ENCODE measurements at regions not wholly inside any gene's neighbourhood (a gene's known extent, or its start where the extent isn't known, plus 50 kb on each side); places are given as distances from the start of the nearest gene placed in this dataset.

DNA sequence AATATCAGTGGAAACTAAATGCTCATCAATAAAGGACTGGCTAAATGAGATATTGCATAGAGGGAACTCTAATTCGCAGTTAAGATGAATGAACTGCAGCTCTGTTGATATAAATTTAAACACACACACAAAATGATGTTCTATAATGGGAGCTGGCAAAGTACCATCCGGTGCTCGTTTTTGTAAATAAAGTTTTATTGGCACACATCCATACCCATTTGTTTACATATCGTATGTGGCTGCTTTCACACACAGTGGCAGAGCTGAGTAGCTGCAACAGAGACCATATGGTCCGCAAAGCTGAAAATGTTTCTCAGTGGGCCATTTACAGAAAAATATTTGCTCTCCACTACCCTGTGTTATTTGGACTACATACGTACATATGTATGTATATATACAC is 120.7 kb downstream of the EDN3 start:
- TF ChIP-seq, protein P1, sequence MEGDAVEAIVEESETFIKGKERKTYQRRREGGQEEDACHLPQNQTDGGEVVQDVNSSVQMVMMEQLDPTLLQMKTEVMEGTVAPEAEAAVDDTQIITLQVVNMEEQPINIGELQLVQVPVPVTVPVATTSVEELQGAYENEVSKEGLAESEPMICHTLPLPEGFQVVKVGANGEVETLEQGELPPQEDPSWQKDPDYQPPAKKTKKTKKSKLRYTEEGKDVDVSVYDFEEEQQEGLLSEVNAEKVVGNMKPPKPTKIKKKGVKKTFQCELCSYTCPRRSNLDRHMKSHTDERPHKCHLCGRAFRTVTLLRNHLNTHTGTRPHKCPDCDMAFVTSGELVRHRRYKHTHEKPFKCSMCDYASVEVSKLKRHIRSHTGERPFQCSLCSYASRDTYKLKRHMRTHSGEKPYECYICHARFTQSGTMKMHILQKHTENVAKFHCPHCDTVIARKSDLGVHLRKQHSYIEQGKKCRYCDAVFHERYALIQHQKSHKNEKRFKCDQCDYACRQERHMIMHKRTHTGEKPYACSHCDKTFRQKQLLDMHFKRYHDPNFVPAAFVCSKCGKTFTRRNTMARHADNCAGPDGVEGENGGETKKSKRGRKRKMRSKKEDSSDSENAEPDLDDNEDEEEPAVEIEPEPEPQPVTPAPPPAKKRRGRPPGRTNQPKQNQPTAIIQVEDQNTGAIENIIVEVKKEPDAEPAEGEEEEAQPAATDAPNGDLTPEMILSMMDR (IDR thresholded peaks at IDR 0.05; ENCODE audit: borderline replicate concordance, insufficient read depth, low read depth, low read length), result no peak
- H3K4me3 ChIP-seq (ENCODE audit: low read depth, low read length), result no peak overlapping the region

DNA sequence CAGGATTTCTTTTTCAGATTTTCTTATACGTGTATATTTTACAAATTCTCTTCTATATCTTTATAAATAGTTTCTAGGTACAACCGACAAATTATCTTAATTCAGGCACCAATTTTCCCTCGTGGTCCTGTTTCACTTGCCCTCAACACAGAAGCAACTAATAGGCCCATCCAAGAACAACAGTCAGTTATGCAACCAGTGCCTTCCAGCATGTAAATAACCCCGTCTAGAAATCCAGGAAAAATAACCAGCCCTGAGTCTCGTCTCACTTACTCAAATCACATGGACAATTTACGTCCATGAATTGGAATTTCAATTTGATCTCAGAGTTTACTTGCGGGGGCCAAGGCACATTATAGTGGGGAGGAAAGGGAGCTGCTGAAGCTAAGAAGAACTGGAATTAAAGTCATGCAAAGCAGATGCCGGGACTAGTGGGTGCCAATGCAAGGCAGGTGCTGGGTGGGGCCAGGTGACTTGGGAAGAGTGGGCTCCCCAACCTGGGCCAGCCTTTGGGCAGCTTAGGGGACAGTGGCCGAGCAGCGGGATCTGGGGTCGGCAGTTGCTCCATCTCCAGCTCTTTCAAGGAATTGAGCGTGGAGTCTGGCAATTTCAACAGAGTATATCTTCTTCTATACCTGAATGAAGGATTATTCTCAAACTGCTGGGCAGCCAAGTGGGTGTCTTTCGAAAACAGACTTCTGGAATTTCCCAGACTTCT is 121.7 kb downstream of the EDN3 start:
- H3K4me3 ChIP-seq (ENCODE audit: low read depth, low read length), result no peak overlapping the region
- TF ChIP-seq, protein P1 (IDR thresholded peaks at IDR 0.05; ENCODE audit: borderline replicate concordance, insufficient read depth, low read depth, low read length), result no peak

DNA sequence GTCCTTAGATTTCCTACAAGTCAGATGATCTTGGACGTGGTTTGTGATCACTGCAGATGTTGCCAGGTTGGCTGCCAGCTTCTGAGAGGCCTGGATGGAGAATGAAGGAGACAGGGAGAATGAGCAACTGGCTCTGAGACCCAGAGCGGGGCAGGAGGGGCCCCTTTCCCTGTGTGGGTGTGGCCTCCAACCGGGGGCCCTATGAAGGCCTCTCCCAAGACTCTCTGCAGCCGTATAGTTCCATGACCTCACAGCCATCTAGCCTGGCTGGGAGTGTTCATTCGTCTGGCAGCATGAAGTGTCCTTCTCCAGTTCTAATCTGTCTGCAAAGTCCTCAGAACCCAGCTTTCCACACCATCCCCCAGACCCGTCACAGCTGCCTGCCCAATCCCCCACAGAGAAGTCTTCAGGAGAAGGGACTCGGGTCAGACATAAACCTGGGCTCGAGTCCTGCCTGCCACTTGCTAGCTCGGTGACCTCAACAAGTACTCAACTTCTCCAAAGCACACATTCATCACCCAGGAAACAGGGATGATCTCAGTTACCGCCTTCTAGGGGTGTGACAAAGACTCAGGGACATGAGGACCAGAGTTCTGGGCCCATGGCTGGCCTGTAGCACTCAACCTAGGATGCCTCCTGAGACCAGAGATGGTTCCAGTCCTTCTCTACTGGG is 122.6 kb downstream of the EDN3 start:
- TF ChIP-seq, protein P1 (IDR thresholded peaks at IDR 0.05; ENCODE audit: borderline replicate concordance, insufficient read depth, low read depth, low read length), result no peak
- H3K4me3 ChIP-seq (ENCODE audit: low read depth, low read length), result no peak overlapping the region

DNA sequence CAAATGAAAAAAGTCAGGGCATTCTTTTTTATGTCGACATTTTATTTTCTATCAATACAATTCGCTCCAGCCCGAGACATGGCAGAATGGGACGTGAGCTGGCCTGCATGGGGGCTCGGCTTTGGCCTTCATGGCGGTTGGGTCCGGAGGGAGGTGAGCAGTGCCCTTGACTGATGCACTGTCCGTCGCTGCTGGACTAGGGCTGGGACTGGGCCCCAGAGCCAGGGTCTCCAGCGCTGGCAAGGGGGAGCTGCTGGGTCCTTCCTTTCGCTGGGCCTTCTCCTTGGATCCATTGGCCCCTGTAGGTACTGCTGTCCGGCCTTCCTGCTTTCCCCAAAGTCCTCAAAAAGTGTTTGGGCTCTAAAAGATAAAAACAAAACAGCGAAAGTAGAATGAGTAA is 124.6 kb downstream of the EDN3 start:
- TF ChIP-seq, protein P1 (IDR thresholded peaks at IDR 0.05; ENCODE audit: borderline replicate concordance, insufficient read depth, low read depth, low read length), result no peak
- no peak overlapping the region for H3K4me3 ChIP-seq (ENCODE audit: low read depth, low read length)

DNA sequence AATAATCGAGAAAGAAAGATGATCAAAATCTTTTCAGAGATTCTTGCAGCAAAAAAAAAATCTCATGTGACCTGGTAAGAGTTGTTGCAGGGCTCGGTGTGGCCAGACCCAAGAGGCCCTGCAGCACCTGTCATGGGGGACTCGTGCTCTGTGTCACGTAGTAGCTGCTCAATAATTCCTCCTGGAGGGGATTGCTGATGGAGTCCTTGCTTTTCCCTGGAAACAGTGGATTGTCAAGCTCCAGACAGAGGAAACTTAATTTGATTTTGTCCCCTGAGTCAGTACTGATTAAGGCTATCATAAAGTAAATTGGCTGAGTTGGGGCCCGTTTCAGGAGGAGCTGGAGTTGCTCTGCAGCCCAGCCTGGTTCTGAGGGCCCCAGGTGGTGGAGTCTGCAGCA is 125.2 kb downstream of the EDN3 start:
- TF ChIP-seq, protein P1 (IDR thresholded peaks at IDR 0.05; ENCODE audit: borderline replicate concordance, insufficient read depth, low read depth, low read length), result no peak
- no peak overlapping the region for H3K4me3 ChIP-seq (ENCODE audit: low read depth, low read length)

DNA sequence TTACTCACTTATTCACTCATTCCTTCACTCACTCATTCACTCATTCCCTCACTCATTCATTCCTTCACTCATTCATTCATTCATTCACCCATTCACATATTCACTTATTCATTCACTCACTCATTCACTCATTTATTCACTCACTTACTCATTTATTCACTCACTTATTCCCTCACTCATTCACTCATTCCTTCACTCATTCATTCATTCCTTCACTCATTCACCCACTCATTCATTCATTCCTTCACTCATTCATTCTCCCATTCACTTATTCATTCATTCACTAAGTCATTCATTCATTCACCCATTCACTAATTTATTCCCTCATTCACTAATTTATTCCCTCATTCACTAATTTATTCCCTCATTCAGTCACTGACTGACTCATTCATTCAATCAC is 127.6 kb downstream of the EDN3 start:
- TF ChIP-seq, protein P1 (IDR thresholded peaks at IDR 0.05; ENCODE audit: borderline replicate concordance, insufficient read depth, low read depth, low read length), result no peak
- H3K4me3 ChIP-seq (ENCODE audit: low read depth, low read length), result no peak overlapping the region
